Left renal cortex interstitium (tissue), 4 donors: ENCODE measurements at regions not wholly inside any gene's neighbourhood (a gene's known extent, or its start where the extent isn't known, plus 50 kb on each side); places are given as distances from the start of the nearest gene placed in this dataset.
"Not testable (repeated sequence)": the region's sequence is repeated elsewhere in the genome, so short reads cannot be mapped to it uniquely, and the experiment has no call there.

ENCODE experiments used
- DNase-seq, 4 donors: peaks; one replicate each; pipeline ENCODE4 v3.0.0-alpha.2; 2013; ENCODE audit warnings: low read depth in 4 of 4, low spot score in 2 of 4, missing footprints in 1 of 4

- no peak for DNase-seq
Observed at GRCh38 chr2:52431352-52431760, 1336.2 kb upstream of the CHAC2 start.

DNA sequence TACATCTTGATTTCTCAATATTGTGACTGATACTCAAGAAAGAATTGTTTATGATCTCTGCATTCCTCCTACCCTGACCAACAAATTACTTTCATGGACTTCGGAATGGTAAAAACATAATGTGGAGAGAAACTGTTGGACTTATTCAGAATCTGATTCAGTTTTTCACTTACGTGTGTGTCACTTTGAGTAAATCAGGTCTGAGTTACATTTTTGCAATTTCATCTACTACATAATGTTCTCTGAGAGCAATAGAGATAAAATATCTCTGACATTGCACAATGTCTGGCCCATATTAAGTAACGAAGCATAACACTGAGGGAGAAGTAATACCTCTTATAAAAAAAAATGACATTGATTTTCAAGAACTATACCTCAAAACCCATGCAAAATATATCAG, 1337.9 kb upstream of the CHAC2 start:
- no peak for DNase-seq

- no peak for DNase-seq
Observed at GRCh38 chr2:52429171-52429570, 1338.4 kb upstream of the CHAC2 start.

DNA sequence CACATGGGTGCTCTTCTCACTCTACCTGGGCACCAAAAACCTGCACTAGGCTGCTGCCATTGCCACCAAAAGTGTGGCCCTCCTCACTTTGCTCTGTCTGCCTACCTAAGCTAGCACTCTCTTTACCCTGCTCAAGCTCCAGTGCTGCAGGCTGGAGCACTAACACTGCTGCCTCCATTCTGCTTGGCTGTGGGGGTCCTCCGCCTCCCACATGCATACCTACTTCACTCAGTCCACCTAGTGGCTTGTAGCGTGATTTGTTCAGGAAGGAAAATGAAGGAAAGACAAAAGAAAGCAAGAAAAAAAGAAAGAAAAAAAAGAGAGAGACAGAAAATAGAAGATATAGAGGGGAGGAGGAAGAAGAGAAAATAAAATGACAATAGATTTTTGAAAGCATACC, 1339.4 kb upstream of the CHAC2 start:
- DNase-seq: no peak

DNA sequence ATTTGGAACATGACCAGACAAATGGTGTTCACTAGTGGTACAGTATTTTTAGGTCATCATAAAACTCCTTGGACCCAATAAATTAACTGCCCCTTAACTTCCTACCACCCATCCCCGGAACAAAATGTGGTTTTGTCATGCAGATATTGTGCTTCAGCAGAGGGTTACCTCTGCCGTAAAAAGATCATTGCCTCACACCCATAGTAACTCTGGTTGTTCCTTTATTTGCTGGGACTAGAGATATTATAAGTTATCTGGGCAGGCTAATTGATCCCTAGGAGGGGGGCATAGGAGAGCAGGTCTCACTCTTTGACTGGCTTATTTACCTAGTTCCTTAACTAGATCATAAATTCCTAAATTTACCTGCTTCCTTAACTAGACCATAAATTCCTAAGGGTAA, 1343.9 kb upstream of the CHAC2 start:
- DNase-seq: no peak

DNA sequence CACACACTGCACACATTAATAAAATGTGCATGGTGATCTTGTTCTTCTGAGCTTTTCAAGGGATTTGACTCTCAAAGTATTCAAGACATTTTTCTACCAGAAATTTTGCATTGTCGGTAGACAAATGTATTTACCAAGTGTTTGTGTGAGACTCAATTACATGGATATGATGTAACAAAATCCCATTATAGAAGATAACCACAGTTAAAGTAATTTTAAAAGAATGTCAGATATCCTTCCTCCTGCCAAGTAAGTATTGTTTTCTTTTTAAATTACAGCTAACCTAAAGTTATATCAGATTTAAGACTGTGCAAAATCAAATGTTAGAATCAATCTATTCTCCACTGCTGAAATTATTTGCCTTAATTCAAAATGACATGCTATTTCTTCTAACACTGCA, 1344.5 kb upstream of the CHAC2 start:
- DNase-seq: no peak

DNA sequence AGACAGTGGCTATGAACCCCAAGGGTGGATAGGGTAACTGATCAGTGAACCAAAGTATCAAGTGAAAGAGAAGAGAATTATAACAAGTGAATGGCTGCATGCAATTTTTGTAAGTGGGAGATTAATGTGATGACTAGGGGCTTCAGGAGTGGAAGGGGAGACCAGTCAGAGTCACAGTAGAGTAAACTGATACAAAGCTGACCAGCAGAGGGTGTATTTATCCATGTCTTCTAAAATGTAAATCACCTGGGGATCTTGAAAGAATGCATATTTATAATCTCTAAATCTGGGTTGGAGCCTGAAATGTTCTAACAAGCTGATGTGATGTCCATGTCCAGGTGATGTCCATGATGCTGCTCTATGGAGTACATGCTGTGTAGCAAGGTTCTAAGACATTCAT, 1351.3 kb upstream of the CHAC2 start:
- no peak for DNase-seq

GRCh38 chr2:52414561-52415295, 1352.9 kb upstream of the CHAC2 start:
- no peak for DNase-seq

GRCh38 chr2:52409308-52410118, 1358.1 kb upstream of the CHAC2 start:
- DNase-seq: not testable (repeated sequence)

DNA sequence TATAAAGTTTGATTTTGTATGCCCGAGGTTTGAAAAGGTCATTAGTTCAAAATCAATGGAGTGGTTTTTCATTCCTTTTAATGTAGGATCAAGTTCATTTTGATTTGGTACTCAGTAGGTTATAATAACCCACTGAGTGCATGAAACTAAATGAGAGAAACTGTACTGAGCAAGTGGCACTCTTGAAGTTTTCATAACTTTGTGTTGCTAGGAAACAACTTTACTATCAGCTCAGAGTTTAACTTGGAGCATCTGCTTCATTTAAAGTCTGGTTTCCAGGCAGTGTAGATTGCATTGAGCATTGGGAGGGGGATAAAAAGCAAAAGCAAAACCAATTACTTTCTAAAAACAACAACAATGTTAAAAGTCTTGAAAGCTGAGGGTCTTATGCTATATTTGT, 1361.6 kb upstream of the CHAC2 start:
- no peak for DNase-seq

GRCh38 chr2:52404866-52405265, 1362.7 kb upstream of the CHAC2 start:
- no peak for DNase-seq

DNA sequence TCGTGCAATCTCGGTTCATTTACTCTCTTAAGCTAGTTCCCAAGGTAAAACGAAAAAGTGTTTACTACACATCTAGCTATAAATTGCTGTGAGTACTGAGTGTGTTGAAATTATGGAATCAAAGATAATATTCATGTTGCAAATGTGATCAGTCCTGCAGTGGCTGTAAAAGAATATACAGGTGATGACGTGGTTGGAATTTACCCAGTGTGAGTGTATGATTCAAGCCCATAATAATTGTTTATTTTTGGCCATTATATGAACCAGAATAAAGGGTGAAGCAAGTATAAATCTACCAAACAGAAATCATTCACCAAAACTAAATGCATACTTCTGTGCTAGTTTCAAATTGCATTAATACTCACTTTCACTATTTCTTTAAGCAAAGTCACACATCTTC, 1363.6 kb upstream of the CHAC2 start:
- DNase-seq: no peak

DNA sequence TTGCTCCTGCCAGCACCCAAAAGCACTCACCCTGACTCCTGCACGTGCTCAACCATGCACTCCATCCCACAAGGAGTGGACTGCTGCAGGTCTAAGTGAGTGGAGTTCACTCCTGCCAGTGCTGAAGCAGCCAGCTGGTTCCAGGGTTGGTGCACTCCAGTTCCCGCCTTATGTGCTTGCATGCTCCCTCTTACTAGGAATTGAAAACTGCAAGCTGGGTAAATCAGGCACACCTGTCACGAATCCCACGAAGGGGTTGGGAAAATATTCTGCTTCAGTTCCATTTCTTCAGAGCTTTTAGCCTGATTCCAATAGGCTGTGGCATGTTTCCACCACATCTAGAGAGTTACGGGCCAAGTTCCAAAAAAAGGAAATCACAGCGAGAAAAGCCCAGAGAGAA, 1365.5 kb upstream of the CHAC2 start:
- no peak for DNase-seq

- DNase-seq: no peak
Observed at GRCh38 chr2:52396836-52397235, 1364.9 kb upstream of the NRXN1 start.

- no peak for DNase-seq
Observed at GRCh38 chr2:52395912-52396311, 1364.0 kb upstream of the NRXN1 start.

DNA sequence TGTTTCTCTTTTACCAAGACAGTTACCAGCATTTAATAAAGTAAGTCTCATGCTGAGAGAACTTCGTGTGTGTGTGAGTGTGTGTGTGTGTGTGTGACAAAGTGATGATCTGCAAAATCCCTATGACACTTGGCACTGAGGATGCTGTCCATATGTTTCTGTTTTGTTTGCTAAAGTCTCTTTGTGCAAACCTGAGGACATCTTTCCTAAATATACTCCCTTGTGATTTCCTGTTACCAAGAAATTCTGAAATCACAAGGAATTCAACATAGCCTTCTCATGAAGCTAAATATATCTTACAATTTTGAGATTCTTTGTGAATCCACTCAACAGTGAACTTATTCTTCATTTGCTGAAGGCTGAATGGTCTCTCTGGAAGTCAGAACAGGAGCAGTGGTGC, 1359.7 kb upstream of the NRXN1 start:
- no peak for DNase-seq

GRCh38 chr2:52390651-52391050, 1358.7 kb upstream of the NRXN1 start:
- DNase-seq: no peak

DNA sequence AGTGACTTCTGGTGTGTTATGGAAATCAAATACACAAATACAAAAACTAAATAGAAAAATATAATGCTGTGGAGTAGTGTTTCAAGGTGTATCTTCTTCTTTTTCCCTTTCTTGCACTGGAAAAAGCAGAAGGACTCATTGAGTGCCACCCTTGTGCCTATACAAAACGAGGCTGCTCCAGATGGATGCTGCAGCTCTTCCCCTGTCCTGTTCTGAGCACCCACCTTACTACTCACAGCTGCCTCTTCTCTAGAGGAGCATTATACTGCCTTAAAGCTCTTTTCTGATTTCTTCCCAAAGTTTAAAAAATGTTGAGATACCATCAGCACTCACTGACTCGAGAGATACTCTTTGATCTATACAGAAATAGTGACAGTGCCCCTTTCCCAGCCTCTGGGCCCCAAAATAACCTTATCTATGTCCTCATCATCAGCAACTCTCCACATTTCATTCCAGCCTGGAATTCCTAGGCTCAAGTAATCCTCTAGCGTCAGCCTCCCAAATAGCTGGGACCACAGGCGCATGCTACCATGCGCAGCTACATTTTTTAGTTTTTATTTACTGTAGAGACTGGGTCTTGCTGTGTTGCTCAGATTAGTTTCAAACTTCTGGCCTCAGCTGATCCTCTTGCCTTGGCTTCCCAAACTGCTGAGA, 1356.1 kb upstream of the NRXN1 start:
- DNase-seq: no peak

DNA sequence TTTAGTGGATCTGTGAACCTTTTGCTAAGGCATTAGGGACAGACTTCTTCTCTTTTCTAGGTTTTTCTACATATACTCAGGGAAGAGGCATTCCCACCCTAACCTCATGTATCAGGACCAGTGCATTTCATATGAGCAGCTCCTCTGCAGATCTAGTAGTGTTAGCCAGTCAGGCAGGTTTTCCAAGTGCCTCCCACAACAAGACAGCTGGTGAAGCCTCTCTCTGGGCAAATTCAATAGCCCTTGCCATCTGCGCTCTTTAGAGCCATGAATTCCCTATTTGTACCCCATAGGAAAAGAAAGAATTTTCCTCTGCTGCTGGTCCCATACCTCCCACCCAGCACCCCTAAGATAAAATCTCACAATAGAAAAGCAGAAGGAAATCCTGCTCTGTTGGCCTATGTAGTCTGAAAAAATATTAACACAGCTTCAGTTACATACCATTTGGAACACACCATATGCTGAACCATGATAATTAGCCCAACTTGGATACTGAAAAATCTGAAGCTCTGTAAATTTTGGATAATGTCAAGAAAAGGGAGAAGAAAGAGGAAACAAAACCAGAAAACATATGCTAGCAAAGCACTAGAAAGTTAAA, 1354.6 kb upstream of the NRXN1 start:
- no peak for DNase-seq

DNA sequence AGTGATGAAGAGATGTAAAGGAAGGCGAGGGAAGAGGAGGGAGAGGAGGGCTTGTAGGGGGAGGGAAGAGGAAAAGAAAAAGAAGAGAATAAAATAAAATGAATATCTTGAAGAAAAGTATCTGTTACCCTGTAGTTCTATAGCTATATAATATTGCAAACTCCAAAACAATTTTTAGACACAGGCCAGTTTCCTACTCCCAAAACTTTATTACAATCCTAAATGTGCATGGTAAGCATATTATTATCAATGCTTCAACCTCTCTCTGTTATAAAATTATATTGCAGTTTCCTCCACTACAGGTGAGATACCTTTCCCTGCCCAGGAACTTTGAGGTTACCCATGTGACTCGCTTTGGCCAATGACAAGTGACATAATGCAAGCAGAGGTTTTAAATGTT, 1351.6 kb upstream of the NRXN1 start:
- no peak for DNase-seq

DNA sequence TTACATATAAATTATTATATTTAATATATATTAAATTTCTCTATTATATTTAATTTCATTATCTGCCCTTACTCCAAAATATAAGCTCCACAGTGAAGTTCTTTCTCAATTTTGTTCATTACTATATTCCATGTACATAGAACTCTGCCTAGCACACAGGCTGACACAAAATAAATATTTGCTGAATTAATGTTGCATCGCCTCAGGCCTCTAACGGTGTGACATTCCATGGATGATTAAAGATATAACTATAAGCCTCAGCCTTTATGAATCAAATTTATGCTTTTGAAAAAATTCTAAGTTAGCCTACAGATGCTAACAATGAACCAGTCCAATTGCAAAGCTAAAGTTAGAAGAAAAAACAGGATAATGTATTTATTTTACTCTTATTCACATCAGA, 1337.2 kb upstream of the NRXN1 start:
- no peak for DNase-seq
